GM18502 (cell line): ENCODE measurements at regions not wholly inside any gene's neighbourhood (a gene's known extent, or its start where the extent isn't known, plus 50 kb on each side); places are given as distances from the start of the nearest gene placed in this dataset.

Experiments
- ATAC-seq: cut with Tn5 transposase; IDR thresholded peaks from one replicate; pipeline ENCODE4 v1.9.1; 2021; ENCODE audit warnings: mild to moderate bottlenecking; ENCODE audit not compliant: unreplicated experiment, poor library complexity

DNA sequence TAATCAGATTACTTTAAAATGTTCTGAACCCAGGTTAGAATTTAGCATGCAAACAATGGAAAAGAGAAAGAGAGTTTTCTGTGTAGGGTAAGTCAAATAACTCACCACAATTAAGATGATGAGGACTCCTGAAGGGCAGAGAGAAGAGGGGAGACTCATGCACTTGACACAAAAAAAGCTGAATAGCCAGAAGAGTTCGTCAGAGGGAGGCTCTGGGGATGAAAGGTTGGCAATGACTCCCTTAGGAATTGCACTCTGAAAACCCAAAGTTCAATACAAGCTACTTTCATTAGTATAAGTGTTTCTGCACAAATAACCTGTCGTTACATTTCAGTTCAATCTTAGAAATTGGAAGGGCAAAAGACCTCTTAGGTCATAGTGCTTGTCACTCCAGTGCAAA is 434.4 kb upstream of the PCDH9 start:
- no peak for ATAC-seq

DNA sequence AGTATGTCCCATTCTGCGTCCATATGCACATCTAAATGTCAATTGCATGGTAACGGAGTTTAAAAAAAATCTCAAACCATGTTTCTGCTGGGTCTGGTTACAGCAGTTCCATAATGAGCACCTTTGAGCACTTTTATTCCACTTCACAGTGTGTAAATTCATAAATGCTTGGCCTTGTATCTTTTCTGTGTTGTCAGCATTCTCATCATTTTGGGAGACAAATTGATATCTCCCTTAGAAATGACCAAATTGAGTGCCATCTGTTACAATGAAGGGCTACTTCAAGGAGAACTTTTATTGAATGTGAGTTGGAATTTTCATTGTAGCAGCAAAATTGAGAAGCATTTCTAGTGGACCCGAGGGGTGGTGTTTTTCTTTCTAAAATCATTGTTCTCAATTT is 432.9 kb upstream of the PCDH9 start:
- ATAC-seq: no peak

DNA sequence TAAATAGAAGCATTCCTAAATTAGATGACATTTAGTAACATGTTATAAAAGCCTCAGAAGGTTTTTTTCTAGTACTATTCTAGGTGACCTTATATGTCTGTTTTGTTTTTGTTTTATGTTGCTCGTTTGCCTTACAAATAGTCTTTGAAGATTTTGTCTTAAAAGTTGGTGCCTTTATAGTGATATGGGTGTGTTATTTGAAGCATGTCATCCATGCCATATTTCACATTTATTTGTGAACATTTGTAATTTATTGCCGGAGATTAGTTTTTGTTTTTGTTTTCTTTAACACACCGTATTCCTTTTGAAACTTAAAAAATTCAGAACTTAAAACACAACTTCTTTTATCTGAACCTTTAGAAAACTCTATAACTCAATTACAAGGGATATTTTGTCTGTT is 422.8 kb upstream of the PCDH9 start:
- no peak for ATAC-seq

DNA sequence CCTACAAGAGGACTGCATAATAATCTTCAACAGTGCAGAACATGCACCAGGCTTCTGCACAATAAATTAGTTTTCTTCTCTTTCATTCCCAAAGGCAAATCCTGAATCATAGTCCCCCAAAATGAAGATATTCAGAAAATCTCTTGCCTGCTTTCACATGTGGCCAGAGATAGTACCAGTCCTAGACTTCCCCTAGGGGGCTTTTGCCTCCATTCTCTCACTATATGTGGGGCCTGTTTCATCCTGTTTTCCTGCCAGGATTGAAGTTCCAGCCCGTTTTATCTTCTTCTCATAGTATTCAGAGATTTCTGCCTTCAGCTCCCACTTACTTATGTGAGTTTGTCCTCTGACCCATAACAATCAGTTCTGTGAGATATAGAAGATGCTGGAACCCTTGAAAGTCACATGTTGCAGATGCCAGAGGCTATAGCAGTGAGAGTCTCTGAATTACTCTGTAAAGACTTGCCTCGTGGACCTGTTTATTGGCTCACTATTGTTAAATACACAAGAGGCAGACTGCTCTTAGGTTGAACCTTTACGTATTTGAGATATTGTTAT is 421.9 kb upstream of the PCDH9 start:
- ATAC-seq: no peak

DNA sequence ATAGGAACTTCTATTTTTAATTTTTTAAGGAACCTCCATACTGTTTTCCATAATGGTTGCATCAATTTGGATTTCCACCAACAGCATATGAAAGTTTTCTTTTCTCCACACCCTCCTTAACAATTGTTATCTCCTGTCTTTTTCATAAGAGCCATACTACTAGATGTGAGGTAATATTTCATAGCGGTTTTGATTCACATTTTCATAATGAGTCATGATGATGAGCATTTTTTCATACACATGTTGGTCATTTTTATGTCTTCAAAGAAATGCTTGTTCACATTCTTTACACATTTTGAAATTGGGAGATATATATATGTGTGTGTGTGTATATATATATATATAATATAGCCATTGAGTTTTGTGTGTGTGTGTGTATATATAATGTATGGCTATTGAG is 420.3 kb upstream of the PCDH9 start:
- ATAC-seq: no peak

DNA sequence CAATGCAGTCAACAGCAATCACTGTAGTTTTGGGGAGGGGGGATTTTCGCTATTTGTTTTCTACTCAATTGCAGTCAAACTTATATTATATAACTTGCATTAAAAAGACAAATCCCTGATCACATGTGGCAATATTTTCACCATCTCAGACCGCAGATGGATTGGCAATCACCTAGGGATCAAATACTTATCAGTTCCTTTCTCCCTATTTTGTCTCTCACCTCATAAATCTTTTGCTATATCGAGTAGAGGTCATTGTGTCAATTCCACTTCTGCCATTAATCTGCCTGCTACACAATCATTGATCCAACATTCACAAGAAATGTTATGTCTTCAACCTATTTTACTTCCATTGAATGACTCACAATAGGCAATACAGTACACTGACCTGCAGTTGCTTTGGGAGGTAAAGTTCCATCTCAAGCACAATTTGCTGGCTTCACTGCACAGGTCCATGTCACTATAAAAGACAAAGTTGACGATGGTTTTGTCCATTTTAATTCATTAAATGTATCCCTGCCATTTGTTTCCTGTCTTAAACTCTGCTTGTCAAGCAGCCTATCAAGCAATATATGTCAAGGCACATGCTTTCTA is 415.8 kb upstream of the PCDH9 start:
- ATAC-seq: no peak

DNA sequence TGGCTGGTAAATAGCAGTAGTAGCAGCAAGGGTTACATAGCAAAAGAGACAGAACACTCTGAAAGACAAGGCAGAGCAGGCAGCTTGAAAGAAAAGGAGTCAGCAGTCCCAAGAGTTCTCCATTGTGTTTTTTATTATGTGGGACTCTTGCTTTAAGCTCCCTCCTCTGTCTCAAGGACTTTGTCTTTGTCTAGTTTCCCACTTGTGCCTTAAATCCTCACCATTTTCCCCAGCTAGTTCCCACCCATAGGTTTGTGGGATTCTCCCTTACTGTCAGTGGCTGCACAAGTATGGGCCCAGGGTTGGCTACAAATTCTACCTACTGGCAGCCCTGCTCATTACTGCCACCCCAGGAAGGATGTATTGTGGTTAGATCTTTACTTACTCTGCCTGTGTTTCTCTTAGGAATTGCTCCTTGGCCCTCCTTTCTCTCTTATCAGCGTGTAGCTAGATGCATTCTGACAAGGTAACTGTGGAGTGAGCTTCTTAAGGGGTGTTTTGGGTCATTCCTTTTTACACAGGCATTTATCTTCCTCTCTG is 413.4 kb upstream of the PCDH9 start:
- no peak for ATAC-seq

DNA sequence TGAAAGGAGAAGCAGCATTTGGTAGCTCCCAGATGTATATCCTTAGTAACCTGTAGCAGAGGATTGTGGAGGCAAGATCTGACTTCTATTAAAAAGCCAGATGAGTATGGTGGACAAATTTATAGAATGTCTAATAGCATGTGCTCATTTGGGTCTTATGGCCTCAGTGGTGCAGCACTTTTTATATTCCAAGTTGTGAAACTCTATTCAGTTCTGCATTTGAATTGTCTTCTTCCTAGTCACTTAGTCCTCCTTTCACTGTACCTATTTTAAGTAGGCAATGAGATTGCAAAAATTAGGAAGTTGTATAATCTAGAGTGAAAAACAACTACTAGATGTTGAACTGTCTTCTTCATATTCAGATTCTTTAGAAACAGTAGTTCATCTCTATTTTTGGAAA is 412.5 kb upstream of the PCDH9 start:
- no peak for ATAC-seq

DNA sequence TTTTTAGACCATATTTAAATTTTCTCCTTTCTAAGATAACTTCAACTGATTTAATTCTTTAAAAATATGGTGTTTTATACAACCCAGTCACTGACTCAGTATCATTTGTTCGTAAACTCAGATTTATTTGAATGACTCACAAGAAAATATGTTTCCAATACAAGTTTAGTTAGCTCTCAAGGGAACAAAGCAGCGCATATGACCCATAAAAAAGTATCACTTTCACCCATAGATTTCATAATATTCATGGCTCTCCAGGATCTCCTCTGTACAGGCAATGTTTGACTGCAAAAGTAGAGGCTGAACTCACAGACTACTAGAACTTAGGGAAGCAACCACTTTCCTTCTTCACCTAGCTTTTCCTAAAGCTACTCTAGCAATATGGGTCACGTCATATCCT is 405.6 kb upstream of the PCDH9 start:
- ATAC-seq: no peak

DNA sequence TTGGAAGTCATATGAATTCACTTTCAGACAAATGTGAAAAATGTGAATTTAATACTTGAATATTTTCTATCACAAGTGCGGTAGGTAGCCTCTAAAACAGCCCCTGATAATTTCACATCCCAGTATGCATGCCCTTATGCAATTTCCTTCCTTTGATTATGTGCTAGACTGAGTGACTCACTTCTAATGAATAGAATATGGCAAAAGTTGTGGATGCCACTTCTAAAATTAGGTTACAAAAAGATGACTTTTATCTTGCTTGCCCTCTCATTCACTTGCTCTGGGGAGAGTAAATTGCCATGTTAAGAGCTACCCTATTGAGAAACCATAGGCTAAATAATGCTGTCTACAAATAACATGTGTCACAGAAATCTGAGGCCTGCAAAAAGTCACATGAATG is 402.5 kb upstream of the PCDH9 start:
- no peak for ATAC-seq

DNA sequence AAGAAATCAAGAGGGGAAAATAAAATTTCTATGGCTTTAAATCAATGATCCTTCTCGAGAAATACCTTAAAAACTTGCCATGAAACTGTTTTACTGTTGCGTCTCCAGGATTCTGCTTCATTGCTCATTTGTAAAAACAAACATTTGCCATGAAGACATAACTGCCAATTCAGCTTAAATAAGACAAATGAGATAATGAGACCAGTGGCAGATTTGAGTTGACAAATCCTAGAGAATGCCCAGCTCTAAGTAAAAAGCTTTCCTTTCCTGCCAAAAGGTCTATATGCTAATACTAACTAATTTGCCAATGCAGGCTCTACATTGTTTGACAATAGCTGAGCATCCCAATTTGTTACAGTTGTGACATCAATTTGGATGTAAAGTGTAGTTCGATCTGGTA is 400.5 kb upstream of the PCDH9 start:
- no peak for ATAC-seq

DNA sequence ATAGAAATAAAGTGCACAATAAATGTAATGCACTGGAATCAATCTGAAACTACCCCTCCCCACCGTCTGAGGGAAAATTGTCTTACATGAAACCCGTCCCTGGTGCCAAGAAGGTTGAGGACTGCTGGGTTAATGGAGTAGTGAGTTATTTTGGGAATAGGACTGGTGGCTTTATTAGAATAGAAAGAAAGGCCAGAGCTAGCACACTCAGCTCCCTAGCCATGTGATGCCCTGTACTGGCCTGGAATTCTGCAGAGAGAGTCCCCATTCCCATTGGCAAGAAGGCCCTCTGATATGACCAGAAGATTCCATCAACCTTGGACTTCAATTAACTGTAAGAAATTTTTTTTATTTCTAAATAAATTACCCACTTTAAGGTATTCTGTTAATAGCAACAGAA is 393.5 kb upstream of the PCDH9 start:
- ATAC-seq: no peak

DNA sequence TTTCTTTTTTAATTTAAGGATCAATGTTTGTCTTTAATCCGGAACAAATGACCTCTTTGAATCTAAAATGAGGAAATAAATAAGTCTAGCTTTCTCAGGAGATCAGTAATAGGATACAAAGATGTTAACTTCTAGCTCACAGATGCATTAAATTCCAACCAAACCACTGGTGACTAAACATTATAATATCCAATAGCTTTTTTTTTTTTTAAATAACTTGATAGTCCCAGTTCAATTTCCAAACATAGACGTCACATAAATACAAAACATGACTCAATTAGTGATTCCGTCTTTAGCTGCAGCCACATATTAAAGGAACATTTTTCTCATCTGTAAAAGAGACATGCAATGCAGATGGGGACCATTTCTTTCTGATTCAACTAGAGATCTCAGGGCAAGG is 390.5 kb upstream of the PCDH9 start:
- ATAC-seq: no peak

DNA sequence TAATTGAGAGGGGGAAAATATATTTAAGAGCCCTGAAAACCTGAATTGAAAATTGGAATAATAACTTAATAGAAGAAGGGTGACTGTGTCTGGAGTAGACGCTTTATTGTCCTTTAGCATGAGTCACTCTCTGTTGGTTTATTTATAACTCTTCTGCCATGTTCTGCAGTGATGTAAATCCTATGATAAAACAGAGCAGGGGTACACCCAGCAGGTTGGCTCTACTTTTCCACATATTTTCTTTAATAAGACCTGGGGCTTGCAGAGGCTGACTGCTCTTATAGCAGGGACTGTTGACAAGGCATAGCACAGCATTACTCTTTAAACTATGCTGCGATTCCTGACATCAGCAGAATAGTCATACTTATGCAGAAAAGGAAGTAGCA is 389.9 kb upstream of the PCDH9 start:
- no peak for ATAC-seq

DNA sequence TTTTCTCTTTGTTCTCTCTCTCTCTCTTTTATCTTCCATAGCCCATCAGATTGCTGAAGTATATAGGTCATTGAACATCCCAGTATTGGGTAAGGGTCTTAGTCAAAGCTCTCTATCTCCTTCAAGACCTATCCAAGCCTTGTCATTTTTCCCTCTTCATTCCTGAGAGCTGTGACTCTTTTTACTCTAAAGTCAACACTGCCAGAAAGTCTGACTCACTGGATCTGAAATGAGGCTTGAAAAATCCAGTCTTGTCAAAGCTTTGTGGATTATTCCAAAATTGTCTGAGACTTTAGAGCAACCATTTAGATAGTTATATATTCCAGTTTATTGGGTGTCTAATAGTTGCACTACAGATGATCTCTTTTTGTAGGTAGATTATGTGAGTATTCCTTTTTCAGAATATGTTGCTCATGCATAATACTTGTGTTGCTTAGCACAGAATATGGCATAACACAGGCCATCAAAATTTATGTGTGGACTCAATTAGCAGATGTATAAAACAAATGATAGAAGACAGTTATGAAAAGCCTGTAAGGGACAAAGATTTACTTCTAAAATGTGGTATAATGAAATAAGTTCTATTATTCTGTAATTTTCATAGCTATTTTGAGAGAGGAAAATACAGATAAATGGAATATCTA is 389.3 kb upstream of the PCDH9 start:
- ATAC-seq: no peak

DNA sequence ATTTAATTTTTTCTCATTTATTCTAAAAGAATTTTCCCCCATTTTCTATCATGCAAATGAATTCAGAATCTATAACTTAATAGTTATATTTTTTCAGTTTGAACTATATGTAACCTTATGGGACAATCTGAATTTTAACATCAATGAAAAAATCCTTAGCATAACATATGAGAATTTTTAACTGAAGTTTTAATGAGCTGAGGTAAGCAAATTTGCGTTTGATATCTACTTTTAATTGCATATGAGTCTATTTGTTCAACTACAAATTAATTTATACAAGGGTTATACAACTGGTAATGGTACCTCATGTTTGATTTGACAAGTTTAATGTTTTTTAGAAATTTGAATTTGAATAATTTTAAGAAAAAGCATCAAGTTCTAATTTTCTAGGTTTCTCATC is 384.4 kb upstream of the PCDH9 start:
- ATAC-seq: no peak

DNA sequence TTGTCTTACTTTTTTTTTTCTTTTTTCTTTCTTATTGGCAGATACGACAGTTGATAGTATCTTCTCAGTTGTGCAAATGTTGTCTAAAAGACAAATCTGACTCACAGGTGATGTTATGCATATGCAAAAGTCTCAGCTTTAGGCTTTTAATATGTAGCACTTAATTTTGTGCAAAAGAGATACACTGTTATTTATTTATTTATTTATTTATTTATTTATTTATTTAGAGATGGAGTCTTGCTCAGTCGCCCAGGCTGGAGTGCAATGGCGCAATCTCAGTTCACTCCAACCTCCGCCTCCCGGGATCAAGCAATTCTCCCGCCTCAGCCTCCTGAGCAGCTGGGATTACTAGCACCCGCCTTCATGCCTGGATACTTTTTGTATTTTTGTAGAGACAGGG is 383.9 kb upstream of the PCDH9 start:
- no peak for ATAC-seq

DNA sequence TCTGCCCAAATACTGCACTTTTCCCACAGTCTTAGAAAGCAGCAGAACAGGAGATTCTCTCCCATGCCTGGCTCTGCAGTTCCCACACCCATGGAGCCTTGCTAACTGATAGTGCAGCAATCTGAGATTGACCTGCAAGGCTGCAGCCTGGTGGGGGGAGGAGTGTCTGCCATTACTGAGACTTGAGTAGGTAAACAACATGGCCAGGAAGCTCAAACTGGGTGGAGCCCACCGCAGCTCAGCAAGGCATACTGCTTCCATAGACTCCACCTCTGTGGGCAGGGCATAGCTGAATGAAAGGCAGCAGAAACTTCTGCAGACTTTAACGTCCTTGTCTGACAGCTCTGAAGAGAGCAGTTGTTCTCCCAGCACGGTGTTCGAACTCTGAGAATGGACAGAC is 358.5 kb upstream of the PCDH9 start:
- no peak for ATAC-seq

DNA sequence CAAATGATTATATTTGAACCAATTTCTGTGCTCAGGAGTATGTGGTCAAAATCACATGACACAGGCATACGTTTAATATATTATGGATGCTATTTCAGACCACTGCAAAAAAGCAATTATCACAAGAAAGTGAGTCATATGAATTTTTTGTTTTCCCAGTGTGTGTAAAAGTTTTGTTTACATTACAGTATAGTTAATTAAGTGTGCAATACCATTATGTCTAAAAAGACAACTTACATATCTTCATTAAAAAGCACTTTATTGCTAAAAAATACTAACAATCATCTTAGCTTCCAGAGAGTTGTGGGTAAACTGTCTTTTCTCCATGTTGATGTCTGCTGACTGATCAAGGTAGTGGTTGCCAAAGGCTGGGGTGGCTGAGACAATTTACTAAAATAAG is 347.2 kb upstream of the PCDH9 start:
- no peak for ATAC-seq

DNA sequence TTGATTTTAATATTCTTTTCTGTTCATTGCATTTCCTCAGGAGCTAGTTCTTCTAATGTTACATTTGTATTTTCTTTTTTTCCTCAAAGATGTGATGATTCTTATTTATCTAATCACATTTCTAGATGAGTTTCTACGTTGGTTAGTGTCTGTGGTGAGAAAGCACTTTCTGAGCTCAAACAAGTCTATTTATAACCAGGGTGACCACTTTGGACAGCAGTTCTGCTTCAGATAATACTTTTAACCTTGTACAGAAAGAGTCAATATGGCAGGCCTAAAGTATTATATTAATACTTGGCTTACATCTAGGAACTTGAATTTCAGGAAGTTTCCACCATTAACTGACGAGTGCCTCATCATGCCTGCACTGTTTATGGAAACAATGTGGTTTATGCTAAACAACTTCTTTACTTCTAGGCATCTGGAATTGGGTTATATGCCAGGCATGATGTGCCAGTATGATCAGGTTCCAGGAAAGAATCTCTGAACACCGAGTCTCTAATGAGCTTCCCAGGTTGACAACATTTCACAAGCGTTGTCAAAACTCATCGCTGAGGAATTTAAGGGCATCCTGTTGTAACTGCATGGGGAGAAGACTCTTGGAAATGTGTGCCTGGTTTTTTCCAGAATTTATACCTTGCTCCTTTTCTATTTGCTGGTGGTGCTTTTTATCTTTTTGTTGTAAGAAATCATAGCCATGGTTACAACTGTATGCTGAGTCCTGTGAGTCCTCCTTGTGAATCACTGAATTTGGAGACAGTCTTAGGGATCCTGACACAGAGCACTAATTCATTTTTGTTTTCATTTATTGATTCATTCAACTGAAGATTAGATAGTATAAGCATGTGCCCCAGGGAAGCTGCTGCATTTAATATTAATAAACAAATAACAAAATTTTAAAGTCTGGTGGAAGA is 344.4 kb upstream of the PCDH9 start:
- no peak for ATAC-seq

DNA sequence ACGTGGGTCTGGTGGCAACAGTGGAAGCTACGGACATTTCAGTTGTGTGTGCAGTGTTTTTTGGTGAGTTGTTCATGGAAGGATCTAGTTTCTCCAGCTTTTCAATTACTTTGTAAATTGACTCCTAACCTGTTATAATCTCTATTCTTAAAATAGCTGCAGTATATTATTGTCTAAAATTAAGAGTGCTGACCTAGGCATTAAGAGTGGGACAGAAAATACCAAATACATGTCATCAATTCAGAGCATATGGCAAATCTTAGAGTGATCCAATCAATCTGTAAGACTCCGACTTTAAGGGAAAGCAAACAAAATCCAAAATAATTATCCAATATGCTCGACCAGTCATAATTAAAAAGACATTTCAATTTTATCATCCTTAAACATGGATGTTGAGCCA is 338.1 kb upstream of the PCDH9 start:
- no peak for ATAC-seq
